A673 (cell line): ENCODE measurements at regions not wholly inside any gene's neighbourhood (a gene's known extent, or its start where the extent isn't known, plus 50 kb on each side); places are given as distances from the start of the nearest gene placed in this dataset.

Experiments
- CTCF ChIP-seq: fragments of 300-800, 200-600 bp; sonication (generic); conservative IDR thresholded peaks from 2 replicates; pipeline ENCODE4 v1.5.1; 2017; ENCODE audit warnings: low read depth, mild to moderate bottlenecking, antibody characterized with exemption, low read length, moderate library complexity, mixed read lengths
- EZH2 ChIP-seq: fragments of 200-600 bp; sonication (generic); IDR thresholded peaks from 2 replicates; pipeline ENCODE4 v1.6.1; 2017; ENCODE audit warnings: borderline replicate concordance, low read depth, mild to moderate bottlenecking, mixed read lengths, antibody characterized with exemption, low read length; ENCODE audit not compliant: poor library complexity, severe bottlenecking

GRCh38 chr16:61544165-61544564, 492.1 kb downstream of the CDH8 start:
- TF ChIP-seq CTCF (no peak), EZH2 (no peak)
